ENCODE measurements at regions not wholly inside any gene's neighbourhood (a gene's known extent, or its start where the extent isn't known, plus 50 kb on each side); places are given as distances from the start of the nearest gene placed in this dataset.
A peak's percentile ranks its signal among the peaks of the same experiment; 100 is the strongest.

DNA sequence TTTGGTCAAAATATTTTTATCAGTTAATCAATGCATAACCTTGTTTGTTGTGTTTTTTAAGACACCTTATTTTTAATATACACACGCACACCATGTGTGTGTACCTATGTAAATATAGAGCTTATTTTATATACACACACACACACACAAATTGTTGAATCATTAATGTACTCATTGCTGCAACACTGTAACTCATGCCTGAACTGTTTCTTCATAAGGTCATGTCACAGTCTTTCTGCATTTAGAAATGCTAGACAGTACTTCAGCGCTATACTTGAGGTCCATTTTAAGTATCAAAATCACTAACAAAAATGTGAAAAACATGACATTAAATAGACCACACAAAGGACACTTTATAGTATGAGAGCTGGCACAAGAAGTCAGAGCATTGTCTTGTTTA, 589.4 kb downstream of the SI start:
- TF ChIP-seq, protein P1, sequence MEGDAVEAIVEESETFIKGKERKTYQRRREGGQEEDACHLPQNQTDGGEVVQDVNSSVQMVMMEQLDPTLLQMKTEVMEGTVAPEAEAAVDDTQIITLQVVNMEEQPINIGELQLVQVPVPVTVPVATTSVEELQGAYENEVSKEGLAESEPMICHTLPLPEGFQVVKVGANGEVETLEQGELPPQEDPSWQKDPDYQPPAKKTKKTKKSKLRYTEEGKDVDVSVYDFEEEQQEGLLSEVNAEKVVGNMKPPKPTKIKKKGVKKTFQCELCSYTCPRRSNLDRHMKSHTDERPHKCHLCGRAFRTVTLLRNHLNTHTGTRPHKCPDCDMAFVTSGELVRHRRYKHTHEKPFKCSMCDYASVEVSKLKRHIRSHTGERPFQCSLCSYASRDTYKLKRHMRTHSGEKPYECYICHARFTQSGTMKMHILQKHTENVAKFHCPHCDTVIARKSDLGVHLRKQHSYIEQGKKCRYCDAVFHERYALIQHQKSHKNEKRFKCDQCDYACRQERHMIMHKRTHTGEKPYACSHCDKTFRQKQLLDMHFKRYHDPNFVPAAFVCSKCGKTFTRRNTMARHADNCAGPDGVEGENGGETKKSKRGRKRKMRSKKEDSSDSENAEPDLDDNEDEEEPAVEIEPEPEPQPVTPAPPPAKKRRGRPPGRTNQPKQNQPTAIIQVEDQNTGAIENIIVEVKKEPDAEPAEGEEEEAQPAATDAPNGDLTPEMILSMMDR (IDR thresholded peaks at IDR 0.05; ENCODE audit: control extremely low read depth, extremely low read depth): no peak
- Histone ChIP-seq H3K36me3 (ENCODE audit: control insufficient read depth in 4 of 4, insufficient read depth in 4 of 4, low read length in 4 of 4) (no peaks in the 10 kb centered on the region), H3K9me3 (ENCODE audit: control insufficient read depth in 4 of 4, insufficient read depth in 3 of 4, low read length in 3 of 4) (no peaks in the 10 kb centered on the region), H3K4me3 (no peak overlapping the region), H3K4me1 (ENCODE audit: control insufficient read depth in 5 of 5, insufficient read depth in 5 of 5, low read length in 5 of 5) (no peaks in the 10 kb centered on the region), H3K9ac (ENCODE audit: insufficient read depth in 1 of 2, low read length in 2 of 2) (no peak overlapping the region), H3K27me3 (ENCODE audit: control insufficient read depth in 3 of 3, insufficient read depth in 3 of 3, low read length in 2 of 3) (no peaks in the 10 kb centered on the region), H3K27ac (ENCODE audit: low read depth in 1 of 2, low read length in 1 of 2) (no peak overlapping the region)
- WGBS, 2 donors: 80 to 83% methylated on average over 2 of the region's 2 CpGs
- DNase-seq (no peak), ATAC-seq (ENCODE audit: insufficient read depth, low FRiP score) (no peak)

DNA sequence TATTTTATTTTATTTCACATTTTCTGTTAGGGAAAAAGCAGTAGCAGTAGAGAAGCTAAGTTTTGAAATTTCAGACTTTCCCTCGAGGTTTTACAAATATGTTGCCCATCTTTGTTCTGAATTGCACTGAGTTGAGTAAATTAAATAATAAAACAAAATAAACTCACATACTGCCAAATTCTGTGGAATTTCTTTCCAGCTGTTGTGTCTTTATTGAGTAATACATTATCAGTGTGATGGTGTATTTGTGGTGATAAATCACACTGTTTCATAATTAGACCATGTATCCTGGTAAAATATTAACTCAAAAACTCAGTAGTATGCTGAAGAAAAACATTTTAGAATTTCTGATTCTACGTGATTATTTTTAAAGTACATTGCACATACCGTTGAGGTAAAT, 592.1 kb downstream of the SI start:
- DNase-seq (peak in 2 of 3 donors; percentile 3 to 21), ATAC-seq (ENCODE audit: insufficient read depth, low FRiP score) (no peak)
- Histone ChIP-seq H3K4me3 (no peak overlapping the region), H3K27me3 (ENCODE audit: control insufficient read depth in 3 of 3, insufficient read depth in 3 of 3, low read length in 2 of 3) (no peaks in the 10 kb centered on the region), H3K36me3 (ENCODE audit: control insufficient read depth in 4 of 4, insufficient read depth in 4 of 4, low read length in 4 of 4) (no peaks in the 10 kb centered on the region), H3K9me3 (ENCODE audit: control insufficient read depth in 4 of 4, insufficient read depth in 3 of 4, low read length in 3 of 4) (no peaks in the 10 kb centered on the region), H3K9ac (ENCODE audit: insufficient read depth in 1 of 2, low read length in 2 of 2) (no peak overlapping the region), H3K4me1 (ENCODE audit: control insufficient read depth in 5 of 5, insufficient read depth in 5 of 5, low read length in 5 of 5) (no peaks in the 10 kb centered on the region), H3K27ac (ENCODE audit: low read depth in 1 of 2, low read length in 1 of 2) (no peak overlapping the region)
- TF ChIP-seq, protein P1 (IDR thresholded peaks at IDR 0.05; ENCODE audit: control extremely low read depth, extremely low read depth): no peak
- 66 to 80% methylated on average over 3 of the region's 3 CpGs for WGBS, 2 donors

GRCh38 chr3:164479978-164480377, 598.3 kb downstream of the SI start:
- no peaks in the 10 kb centered on the region for H3K36me3 ChIP-seq (ENCODE audit: control insufficient read depth in 4 of 4, insufficient read depth in 4 of 4, low read length in 4 of 4)
- no peak overlapping the region for H3K27ac ChIP-seq (ENCODE audit: low read depth in 1 of 2, low read length in 1 of 2)
- H3K9ac ChIP-seq (ENCODE audit: insufficient read depth in 1 of 2, low read length in 2 of 2): no peak overlapping the region
- WGBS, 2 donors: 42 to 54% methylated on average over 1 of the region's 1 CpG
- no peaks in the 10 kb centered on the region for H3K4me1 ChIP-seq (ENCODE audit: control insufficient read depth in 5 of 5, insufficient read depth in 5 of 5, low read length in 5 of 5)
- H3K9me3 ChIP-seq (ENCODE audit: control insufficient read depth in 4 of 4, insufficient read depth in 3 of 4, low read length in 3 of 4): no peaks in the 10 kb centered on the region
- no peak overlapping the region for H3K4me3 ChIP-seq
- TF ChIP-seq, protein P1 (IDR thresholded peaks at IDR 0.05; ENCODE audit: control extremely low read depth, extremely low read depth): no peak
- no peak for DNase-seq
- no peak for ATAC-seq (ENCODE audit: insufficient read depth, low FRiP score)
- H3K27me3 ChIP-seq (ENCODE audit: control insufficient read depth in 3 of 3, insufficient read depth in 3 of 3, low read length in 2 of 3): no peaks in the 10 kb centered on the region

DNA sequence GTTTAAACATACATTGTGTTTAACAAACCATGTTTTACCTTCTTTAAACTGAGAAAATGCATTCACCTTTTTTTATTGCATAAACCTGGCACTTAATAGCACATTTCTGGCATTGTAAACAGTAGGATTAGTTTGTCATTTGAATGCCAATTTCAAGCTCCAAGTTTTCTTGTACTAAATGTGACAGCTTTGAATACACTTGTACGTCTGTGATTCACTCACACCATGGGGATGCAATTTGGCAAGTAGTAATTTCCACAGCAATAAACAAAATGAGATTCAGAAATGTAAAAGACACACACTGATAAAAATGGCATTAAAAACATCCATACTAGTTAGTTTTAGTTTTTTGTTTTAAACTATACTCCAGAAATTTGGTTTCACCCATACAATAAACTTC, 598.9 kb downstream of the SI start:
- WGBS, 2 donors: 52 to 63% methylated on average over 1 of the region's 1 CpG
- no peak for ATAC-seq (ENCODE audit: insufficient read depth, low FRiP score)
- TF ChIP-seq, protein P1 (IDR thresholded peaks at IDR 0.05; ENCODE audit: control extremely low read depth, extremely low read depth): no peak
- H3K4me3 ChIP-seq: no peak overlapping the region
- no peaks in the 10 kb centered on the region for H3K27me3 ChIP-seq (ENCODE audit: control insufficient read depth in 3 of 3, insufficient read depth in 3 of 3, low read length in 2 of 3)
- no peak overlapping the region for H3K27ac ChIP-seq (ENCODE audit: low read depth in 1 of 2, low read length in 1 of 2)
- no peaks in the 10 kb centered on the region for H3K4me1 ChIP-seq (ENCODE audit: control insufficient read depth in 5 of 5, insufficient read depth in 5 of 5, low read length in 5 of 5)
- DNase-seq: no peak
- H3K9me3 ChIP-seq (ENCODE audit: control insufficient read depth in 4 of 4, insufficient read depth in 3 of 4, low read length in 3 of 4): no peaks in the 10 kb centered on the region
- no peak overlapping the region for H3K9ac ChIP-seq (ENCODE audit: insufficient read depth in 1 of 2, low read length in 2 of 2)
- H3K36me3 ChIP-seq (ENCODE audit: control insufficient read depth in 4 of 4, insufficient read depth in 4 of 4, low read length in 4 of 4): no peaks in the 10 kb centered on the region

Measured in lung (tissue), 11 donors.